HG02642 (cell line): ENCODE measurements at regions not wholly inside any gene's neighbourhood (a gene's known extent, or its start where the extent isn't known, plus 50 kb on each side); places are given as distances from the start of the nearest gene placed in this dataset.

Source experiments
- ATAC-seq: cut with Tn5 transposase; IDR thresholded peaks from one replicate; pipeline ENCODE4 v1.9.1; 2021; ENCODE audit warnings: mild to moderate bottlenecking; ENCODE audit not compliant: unreplicated experiment, poor library complexity

DNA sequence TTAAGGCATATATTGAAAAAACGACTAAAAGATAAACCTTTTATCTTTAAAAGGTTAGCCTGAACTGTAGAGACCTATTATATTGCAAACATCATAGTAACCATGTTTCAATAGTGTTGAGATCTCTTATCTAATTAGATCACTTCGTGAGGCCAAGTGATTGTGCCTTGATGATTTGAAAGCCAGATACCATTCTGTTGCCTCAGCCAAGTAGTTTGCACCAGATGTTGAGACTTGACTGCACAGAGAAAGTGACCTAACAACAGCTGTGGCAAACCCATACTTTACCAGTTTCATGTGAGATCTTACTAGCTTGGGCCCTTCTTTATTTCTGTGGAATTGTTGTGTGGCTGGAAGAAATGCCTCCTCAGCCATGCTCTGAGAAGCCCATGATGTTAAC lies 717.3 kb downstream of the KCNJ2 start:
- no peak for ATAC-seq

DNA sequence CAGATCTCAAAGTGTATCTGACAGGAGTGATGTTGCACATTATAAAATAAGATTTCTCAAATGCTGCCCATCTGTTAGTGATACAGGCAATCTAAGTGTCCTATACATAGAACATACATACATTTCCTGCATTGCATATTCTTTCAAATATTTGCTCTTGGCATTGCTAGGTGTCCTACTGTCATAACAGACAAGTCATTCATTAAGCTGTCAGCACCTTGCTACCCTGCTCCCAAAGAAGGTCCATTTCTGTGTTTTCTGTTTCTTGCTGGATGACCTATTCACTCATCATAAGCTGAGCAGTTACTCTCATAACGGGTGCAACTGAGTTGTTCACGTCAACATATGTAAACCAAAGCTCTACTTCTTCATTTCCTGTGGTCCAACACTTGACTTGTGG lies 719.0 kb downstream of the KCNJ2 start:
- ATAC-seq, result no peak

DNA sequence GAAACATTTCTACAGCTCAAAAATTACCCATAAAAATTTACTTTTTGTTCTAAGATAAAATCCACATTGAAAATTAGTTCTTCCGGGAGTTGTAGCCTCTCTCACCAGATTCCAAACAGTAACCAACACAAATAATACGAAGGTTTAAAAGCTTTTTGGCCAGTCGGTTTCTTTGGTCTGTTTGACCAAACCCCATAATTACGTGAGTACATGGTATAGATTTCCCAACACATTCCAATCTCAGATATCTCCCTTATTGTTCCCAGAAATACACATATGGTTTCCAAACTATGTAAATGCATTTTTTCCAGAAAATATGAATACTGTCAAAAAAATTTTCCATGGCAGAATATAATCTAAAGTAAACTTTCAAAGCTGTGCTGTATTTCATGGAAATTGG lies 722.0 kb downstream of the KCNJ2 start:
- ATAC-seq, result no peak

DNA sequence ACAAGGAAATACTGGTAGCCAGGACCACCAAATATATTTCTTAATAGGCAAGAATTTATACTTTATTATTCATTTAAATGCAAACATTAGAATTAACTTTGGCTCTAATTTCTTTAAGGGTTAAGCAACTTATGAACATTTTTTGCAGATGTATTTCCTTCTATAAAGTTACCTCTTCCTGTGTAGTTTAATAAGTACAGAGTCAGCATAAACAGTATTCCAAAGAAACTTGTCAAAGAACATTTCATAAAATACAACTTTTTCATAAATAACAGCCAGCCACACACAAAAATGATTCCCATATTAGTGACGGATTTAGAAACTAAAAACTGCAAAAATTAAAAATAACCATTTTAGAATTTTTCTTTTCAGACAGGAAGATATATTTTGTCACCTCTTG lies 723.2 kb downstream of the KCNJ2 start:
- ATAC-seq, result no peak

GRCh38 chr17:70896843-70897242 lies 727.5 kb downstream of the KCNJ2 start:
- ATAC-seq, result no peak

DNA sequence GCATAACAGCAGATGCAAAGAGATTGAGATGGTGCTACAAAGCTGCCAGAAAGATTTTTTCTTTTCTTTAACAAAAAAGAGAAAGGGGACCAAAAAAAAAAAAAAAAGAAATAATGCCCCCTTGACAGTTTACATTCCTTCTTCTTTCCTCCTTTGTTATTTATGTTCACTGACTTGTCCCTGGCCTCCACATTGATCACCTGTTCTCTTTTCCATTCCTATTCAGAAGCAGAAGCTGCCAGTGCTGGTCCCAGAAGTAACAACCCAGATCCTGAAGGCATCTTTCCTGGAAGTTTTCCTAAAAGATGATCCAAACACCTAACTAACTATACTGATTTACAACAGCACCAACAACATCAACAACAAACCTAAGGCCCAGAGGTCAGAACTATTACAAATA lies 728.1 kb downstream of the KCNJ2 start:
- no peak for ATAC-seq

DNA sequence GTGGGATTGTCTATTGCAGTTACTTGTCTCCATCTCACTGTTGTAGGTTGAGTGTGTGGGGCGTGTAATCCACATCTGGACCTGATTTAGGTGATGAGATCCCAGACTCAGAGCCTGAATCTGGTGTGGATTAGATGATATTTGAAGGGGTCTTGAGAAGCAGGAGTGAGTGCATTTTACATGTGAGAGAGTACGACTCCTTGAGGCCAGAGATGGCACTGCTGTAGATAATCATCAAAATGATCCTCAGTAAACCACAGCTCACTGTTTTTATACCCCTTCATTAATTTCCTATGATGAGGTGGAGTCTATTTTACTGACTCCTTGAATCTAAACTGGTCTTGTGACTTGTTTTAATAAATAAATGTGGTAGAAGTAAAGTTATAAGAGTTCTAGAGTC lies 732.5 kb downstream of the KCNJ2 start:
- no peak for ATAC-seq

GRCh38 chr17:70905796-70906195 lies 736.5 kb downstream of the KCNJ2 start:
- ATAC-seq, result no peak

DNA sequence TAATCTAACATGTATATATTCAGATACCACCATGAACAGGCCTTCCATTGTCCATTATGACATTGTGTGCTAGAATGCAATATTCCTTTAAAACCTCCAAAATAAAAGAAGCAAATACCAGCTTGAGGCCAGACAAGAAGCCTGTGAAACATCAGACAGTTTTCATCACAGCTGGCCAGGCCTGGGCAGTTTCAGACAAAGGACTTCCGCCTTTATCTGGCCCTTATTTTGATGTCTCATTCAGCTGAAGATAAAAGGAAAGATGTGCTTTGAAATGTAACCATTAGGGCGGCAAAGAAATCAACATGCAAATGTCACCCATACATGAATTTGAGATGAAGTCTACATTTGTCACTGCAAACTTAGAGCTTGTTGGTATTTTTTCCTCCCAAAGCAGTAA lies 737.5 kb downstream of the KCNJ2 start:
- no peak for ATAC-seq

GRCh38 chr17:70912716-70913485 lies 743.6 kb downstream of the KCNJ2 start:
- no peak for ATAC-seq

GRCh38 chr17:70916469-70916868 lies 747.1 kb downstream of the KCNJ2 start:
- ATAC-seq, result no peak

GRCh38 chr17:70919241-70919640 lies 749.9 kb downstream of the KCNJ2 start:
- no peak for ATAC-seq

GRCh38 chr17:70920416-70920815 lies 751.1 kb downstream of the KCNJ2 start:
- no peak for ATAC-seq

GRCh38 chr17:70922268-70922667 lies 752.9 kb downstream of the KCNJ2 start:
- ATAC-seq, result no peak

DNA sequence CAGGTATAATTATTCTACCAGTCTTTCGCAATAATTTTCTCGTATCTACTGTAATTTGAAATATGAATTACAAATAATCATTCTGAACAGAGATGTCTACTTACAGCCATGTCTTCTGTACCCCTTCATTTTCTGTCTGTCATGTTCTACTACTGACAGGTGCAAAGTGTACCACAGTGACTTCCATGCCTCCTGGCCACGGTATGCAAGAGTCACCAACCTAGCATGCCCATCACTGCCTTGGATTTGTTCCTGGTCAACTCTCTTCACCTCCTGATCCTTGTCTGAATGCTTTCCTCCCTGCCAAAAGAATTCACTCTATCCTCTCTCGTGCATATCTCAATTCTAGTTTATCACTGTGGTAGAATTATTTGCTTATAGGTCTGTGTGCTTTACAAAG lies 755.4 kb downstream of the KCNJ2 start:
- ATAC-seq, result no peak

- ATAC-seq, result no peak
Observed at GRCh38 chr17:70929226-70929625, 759.9 kb downstream of the KCNJ2 start.

- ATAC-seq, result no peak
Observed at GRCh38 chr17:70934231-70934630, 764.9 kb downstream of the KCNJ2 start.

DNA sequence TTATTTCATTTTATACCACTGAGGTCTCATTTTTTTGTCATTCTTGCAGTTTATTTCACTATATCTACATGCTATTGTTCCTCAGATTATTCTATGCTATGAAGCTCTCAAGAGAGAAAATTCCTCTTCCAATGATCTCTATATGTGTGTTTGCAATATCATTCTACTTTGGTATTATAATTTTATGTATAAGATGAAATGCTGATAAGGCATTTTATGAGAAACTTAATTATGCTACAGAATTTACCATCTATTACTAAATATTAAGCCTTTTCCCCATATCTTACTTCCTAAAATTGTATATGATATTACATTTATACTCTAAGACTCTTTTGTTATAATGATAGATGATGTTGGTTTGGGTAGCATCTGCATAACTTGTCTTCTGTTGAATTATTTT lies 765.5 kb downstream of the KCNJ2 start:
- ATAC-seq, result no peak

GRCh38 chr17:70936724-70937123 lies 767.4 kb downstream of the KCNJ2 start:
- ATAC-seq, result no peak

GRCh38 chr17:70938336-70938735 lies 769.0 kb downstream of the KCNJ2 start:
- ATAC-seq, result no peak

GRCh38 chr17:70945386-70945785 lies 776.1 kb downstream of the KCNJ2 start:
- ATAC-seq, result no peak

DNA sequence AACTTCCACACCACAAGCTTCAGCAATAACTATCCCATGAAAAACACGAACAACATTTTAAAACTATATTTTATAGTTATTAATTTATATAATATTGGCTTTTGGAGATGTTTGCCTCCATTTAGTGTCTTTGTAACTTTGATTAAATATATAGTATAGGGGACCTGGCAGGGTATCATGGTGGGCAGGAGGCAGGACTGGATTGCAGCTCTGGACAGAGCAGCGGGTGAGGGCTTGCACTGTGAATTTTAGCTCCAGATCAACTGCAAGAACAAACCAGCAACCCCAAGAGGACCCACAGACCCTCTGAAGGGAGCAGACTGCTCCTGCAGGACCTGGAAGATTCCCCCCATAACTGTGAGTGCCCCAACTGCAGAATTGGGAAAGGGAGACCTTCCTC lies 777.9 kb downstream of the KCNJ2 start:
- ATAC-seq, result no peak
